Lower lobe of right lung (tissue), 2 donors: ENCODE measurements at regions not wholly inside any gene's neighbourhood (a gene's known extent, or its start where the extent isn't known, plus 50 kb on each side); places are given as distances from the start of the nearest gene placed in this dataset.
"Not testable (repeated sequence)": the region's sequence is repeated elsewhere in the genome, so short reads cannot be mapped to it uniquely, and the experiment has no call there.

Source experiments
- ATAC-seq, 2 donors: fragments of 200-7000 bp; cut with Tn5 transposase; one replicate each; pipeline ENCODE4 v1.9.1; 2020 to 2022; ENCODE audit warnings: mild to moderate bottlenecking in 2 of 2, moderate library complexity in 2 of 2
- DNase-seq: peaks from one replicate; pipeline ENCODE4 v3.0.0-alpha.2; 2020
- H3K27ac ChIP-seq: fragments of 200-600 bp; one replicate; pipeline ENCODE4 v1.8.0; 2022
- H3K27me3 ChIP-seq: fragments of 200-600 bp; one replicate; pipeline ENCODE4 v1.8.0; 2022; ENCODE audit warnings: low read depth
- H3K36me3 ChIP-seq: fragments of 200-600 bp; one replicate; pipeline ENCODE4 v1.8.0; 2022; ENCODE audit warnings: mild to moderate bottlenecking
- H3K4me1 ChIP-seq: fragments of 200-600 bp; one replicate; pipeline ENCODE4 v1.8.0; 2022
- H3K4me3 ChIP-seq: fragments of 200-600 bp; one replicate; pipeline ENCODE4 v1.8.0; 2022; ENCODE audit warnings: mild to moderate bottlenecking
- H3K9me3 ChIP-seq: fragments of 200-600 bp; one replicate; pipeline ENCODE4 v1.8.0; 2022
- CTCF ChIP-seq: fragments of 200-600 bp; IDR thresholded peaks from one replicate; pipeline ENCODE4 v1.8.0; 2022; ENCODE audit warnings: antibody characterized with exemption, mild to moderate bottlenecking
- intact Hi-C: fragments of 100-400 bp; cut with DNase I; formaldehyde crosslinking; loops from one replicate; pipeline ENCODE4 v1.11.0; 2022
- donor health status: DM: no; HTN: yes; CAD: no; lungs with severe emphysema.

GRCh38 chr2:37769551-37769950, 98.1 kb upstream of the CDC42EP3 start:
- Histone ChIP-seq H3K36me3 (no peaks in the 10 kb centered on the region), H3K27ac (no peak overlapping the region), H3K9me3 (no peaks in the 10 kb centered on the region), H3K4me3 (no peak overlapping the region), H3K4me1 (peaks cover 35% of the 10 kb centered on the region), H3K27me3 (no peaks in the 10 kb centered on the region)
- DNase-seq (no peak), ATAC-seq (peak; percentile 33 to 49)
- intact Hi-C loops: no loop called here
- TF ChIP-seq CTCF: no peak

GRCh38 chr2:37770797-37771196, 99.4 kb upstream of the CDC42EP3 start:
- Histone ChIP-seq H3K4me1 (peaks cover 39% of the 10 kb centered on the region), H3K27ac (no peak overlapping the region), H3K4me3 (no peak overlapping the region), H3K36me3 (no peaks in the 10 kb centered on the region), H3K27me3 (no peaks in the 10 kb centered on the region), H3K9me3 (no peaks in the 10 kb centered on the region)
- ATAC-seq: no peak
- TF ChIP-seq CTCF: no peak
- intact Hi-C loops: no loop called here
- no peak for DNase-seq

- TF ChIP-seq CTCF: no peak
- no peak overlapping the region for H3K27ac ChIP-seq
- intact Hi-C loops: no loop called here
- no peak overlapping the region for H3K4me3 ChIP-seq
- ATAC-seq: no peak
- no peaks in the 10 kb centered on the region for H3K27me3 ChIP-seq
- no peaks in the 10 kb centered on the region for H3K36me3 ChIP-seq
- no peak for DNase-seq
- H3K4me1 ChIP-seq: peaks cover 38% of the 10 kb centered on the region
- no peaks in the 10 kb centered on the region for H3K9me3 ChIP-seq
Measured at GRCh38 chr2:37771600-37772088, 100.2 kb upstream of the CDC42EP3 start.

GRCh38 chr2:37773371-37774130, 102.1 kb upstream of the CDC42EP3 start:
- Histone ChIP-seq H3K36me3 (no peaks in the 10 kb centered on the region), H3K27ac (no peak overlapping the region), H3K9me3 (no peaks in the 10 kb centered on the region), H3K4me1 (peaks cover 28% of the 10 kb centered on the region), H3K27me3 (no peaks in the 10 kb centered on the region), H3K4me3 (no peak overlapping the region)
- ATAC-seq: no peak
- intact Hi-C loops: no loop called here
- no peak for TF ChIP-seq CTCF
- DNase-seq: no peak

- intact Hi-C loops, DNase-seq, H3K27ac ChIP-seq, ATAC-seq, H3K36me3 ChIP-seq, H3K27me3 ChIP-seq, H3K4me3 ChIP-seq, H3K9me3 ChIP-seq: not testable (repeated sequence)
- H3K4me1 ChIP-seq: peaks cover 20% of the 10 kb centered on the region
Measured at GRCh38 chr2:37774171-37774944, 102.9 kb upstream of the CDC42EP3 start.
